Kidney (tissue), 13 donors: ENCODE measurements at regions not wholly inside any gene's neighbourhood (a gene's known extent, or its start where the extent isn't known, plus 50 kb on each side); places are given as distances from the start of the nearest gene placed in this dataset.
"Not testable (repeated sequence)": the region's sequence is repeated elsewhere in the genome, so short reads cannot be mapped to it uniquely, and the experiment has no call there.

Source experiments
- DNase-seq, 5 donors: peaks; one replicate each; pipeline ENCODE4 v3.0.0-alpha.2; 2013 to 2020
- FAIRE-seq: peaks from 2 replicates; lab custom pipeline; 2012; peaks lifted over from hg19 to GRCh38; lab: Jason Lieb, UNC
- H3K27ac ChIP-seq, 2 donors: one replicate each; pipeline ENCODE4 v1.7.0; 2013; ENCODE audit warnings: low read depth in 2 of 2, low read length in 2 of 2, inconsistent platforms in 1 of 2
- H3K27me3 ChIP-seq: one replicate; pipeline ENCODE4 v1.7.1; 2013; ENCODE audit warnings: low read length, inconsistent platforms; ENCODE audit not compliant: control insufficient read depth, insufficient read depth
- H3K36me3 ChIP-seq, 3 donors: one replicate each; pipeline versions ENCODE4 v1.7.0 to v1.7.1; 2013; ENCODE audit warnings: low read length in 3 of 3, control low read depth in 1 of 3, inconsistent platforms in 1 of 3; ENCODE audit not compliant: insufficient read depth in 3 of 3, control insufficient read depth in 2 of 3
- H3K4me1 ChIP-seq, 3 donors: one replicate each; pipeline versions ENCODE4 v1.7.0 to v1.7.1; 2013; ENCODE audit warnings: low read length in 3 of 3, inconsistent platforms in 1 of 3, low read depth in 1 of 3; ENCODE audit not compliant: control insufficient read depth in 2 of 3, insufficient read depth in 2 of 3
- H3K4me3 ChIP-seq, 3 donors: one replicate each; pipeline versions ENCODE4 v1.7.0 to v1.8.1; 2013; ENCODE audit warnings: low read length in 3 of 3, control low read depth in 1 of 3, inconsistent platforms in 1 of 3
- H3K9ac ChIP-seq, 3 donors: one replicate each; pipeline versions ENCODE4 v1.7.0 to v1.7.1; 2013; ENCODE audit warnings: low read length in 3 of 3, control low read depth in 1 of 3, inconsistent platforms in 1 of 3
- H3K9me3 ChIP-seq, 3 donors: one replicate each; pipeline versions ENCODE4 v1.7.0 to v1.7.1; 2013; ENCODE audit warnings: low read length in 3 of 3, control low read depth in 1 of 3, inconsistent platforms in 1 of 3; ENCODE audit not compliant: control insufficient read depth in 2 of 3, insufficient read depth in 1 of 3
- intact Hi-C: fragments of 100-400 bp; cut with DNase I; formaldehyde crosslinking; loops from one replicate; pipeline ENCODE4 v1.11.1; 2022
- TF ChIP-seq, protein P1 (sequence below): IDR thresholded peaks from 3 replicates; pipeline ENCODE4 v1.5.1; 2012; ENCODE audit warnings: mild to moderate bottlenecking, moderate library complexity, borderline replicate concordance; ENCODE audit not compliant: insufficient read depth; ENCODE audit errors: extremely low read depth
- donor health status: control.
- donor health status: control.
- donor health status: control.
- donor health status: control.
- donor health status: control.
- donor health status: DM: yes; HTN: yes; CAD: no.
- donor health status: Normal renal cell carcinoma (clear cell type).

GRCh38 chr2:142415461-142415860 is 284.6 kb upstream of the LRP1B start:
- H3K36me3 ChIP-seq: no peaks in the 10 kb centered on the region
- TF ChIP-seq, protein P1, sequence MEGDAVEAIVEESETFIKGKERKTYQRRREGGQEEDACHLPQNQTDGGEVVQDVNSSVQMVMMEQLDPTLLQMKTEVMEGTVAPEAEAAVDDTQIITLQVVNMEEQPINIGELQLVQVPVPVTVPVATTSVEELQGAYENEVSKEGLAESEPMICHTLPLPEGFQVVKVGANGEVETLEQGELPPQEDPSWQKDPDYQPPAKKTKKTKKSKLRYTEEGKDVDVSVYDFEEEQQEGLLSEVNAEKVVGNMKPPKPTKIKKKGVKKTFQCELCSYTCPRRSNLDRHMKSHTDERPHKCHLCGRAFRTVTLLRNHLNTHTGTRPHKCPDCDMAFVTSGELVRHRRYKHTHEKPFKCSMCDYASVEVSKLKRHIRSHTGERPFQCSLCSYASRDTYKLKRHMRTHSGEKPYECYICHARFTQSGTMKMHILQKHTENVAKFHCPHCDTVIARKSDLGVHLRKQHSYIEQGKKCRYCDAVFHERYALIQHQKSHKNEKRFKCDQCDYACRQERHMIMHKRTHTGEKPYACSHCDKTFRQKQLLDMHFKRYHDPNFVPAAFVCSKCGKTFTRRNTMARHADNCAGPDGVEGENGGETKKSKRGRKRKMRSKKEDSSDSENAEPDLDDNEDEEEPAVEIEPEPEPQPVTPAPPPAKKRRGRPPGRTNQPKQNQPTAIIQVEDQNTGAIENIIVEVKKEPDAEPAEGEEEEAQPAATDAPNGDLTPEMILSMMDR: no peak
- H3K27ac ChIP-seq: no peak overlapping the region
- intact Hi-C loops: no loop called here
- no peak overlapping the region for H3K4me3 ChIP-seq
- no peak for DNase-seq
- no peak overlapping the region for H3K9ac ChIP-seq
- H3K9me3 ChIP-seq: no peaks in the 10 kb centered on the region
- FAIRE-seq: no peak
- H3K4me1 ChIP-seq: no peaks in the 10 kb centered on the region
- no peaks in the 10 kb centered on the region for H3K27me3 ChIP-seq

GRCh38 chr2:142398212-142398611 is 267.4 kb upstream of the LRP1B start:
- Histone ChIP-seq H3K27ac (no peak overlapping the region), H3K36me3 (no peaks in the 10 kb centered on the region), H3K9me3 (peaks cover 0 to 2% (median 0%) of the 10 kb centered on the region in 3 donors), H3K27me3 (no peaks in the 10 kb centered on the region), H3K4me1 (no peaks in the 10 kb centered on the region), H3K4me3 (no peak overlapping the region), H3K9ac (no peak overlapping the region)
- DNase-seq (no peak), FAIRE-seq (no peak)
- intact Hi-C loops: no loop called here
- TF ChIP-seq, protein P1: no peak

GRCh38 chr2:142395291-142395690 is 264.5 kb upstream of the LRP1B start:
- TF ChIP-seq, protein P1: no peak
- FAIRE-seq: no peak
- Histone ChIP-seq H3K9me3 (peaks cover 0 to 2% (median 0%) of the 10 kb centered on the region in 3 donors), H3K4me1 (no peaks in the 10 kb centered on the region), H3K36me3 (no peaks in the 10 kb centered on the region), H3K27me3 (no peaks in the 10 kb centered on the region), H3K4me3 (no peak overlapping the region), H3K27ac (no peak overlapping the region), H3K9ac (no peak overlapping the region)
- intact Hi-C loops: no loop called here
- DNase-seq: no peak

- Histone ChIP-seq H3K27me3 (no peaks in the 10 kb centered on the region), H3K27ac (no peak overlapping the region), H3K9me3 (peaks cover 0 to 2% (median 0%) of the 10 kb centered on the region in 3 donors), H3K4me1 (no peaks in the 10 kb centered on the region), H3K4me3 (no peak overlapping the region), H3K9ac (no peak overlapping the region), H3K36me3 (no peaks in the 10 kb centered on the region)
- TF ChIP-seq, protein P1: no peak
- no peak for FAIRE-seq
- intact Hi-C loops: no loop called here
- no peak for DNase-seq
Observed at GRCh38 chr2:142380372-142380771, 249.6 kb upstream of the LRP1B start.

GRCh38 chr2:142362069-142362468 is 231.3 kb upstream of the LRP1B start:
- DNase-seq: not testable (repeated sequence)

More at GRCh38 chr2:142362069-142362468, 231.3 kb upstream of the LRP1B start:
- H3K9me3 ChIP-seq, H3K27me3 ChIP-seq, H3K4me1 ChIP-seq, H3K4me3 ChIP-seq, FAIRE-seq, H3K9ac ChIP-seq, intact Hi-C loops, H3K36me3 ChIP-seq, H3K27ac ChIP-seq: not testable (repeated sequence)
